GM18868 (cell line): ENCODE measurements at regions not wholly inside any gene's neighbourhood (a gene's known extent, or its start where the extent isn't known, plus 50 kb on each side); places are given as distances from the start of the nearest gene placed in this dataset.
"Not testable (repeated sequence)": the region's sequence is repeated elsewhere in the genome, so short reads cannot be mapped to it uniquely, and the experiment has no call there.

Experiments used
- ATAC-seq: cut with Tn5 transposase; IDR thresholded peaks from one replicate; pipeline ENCODE4 v1.9.1; 2021; ENCODE audit warnings: mild to moderate bottlenecking, moderate library complexity; ENCODE audit not compliant: unreplicated experiment

DNA sequence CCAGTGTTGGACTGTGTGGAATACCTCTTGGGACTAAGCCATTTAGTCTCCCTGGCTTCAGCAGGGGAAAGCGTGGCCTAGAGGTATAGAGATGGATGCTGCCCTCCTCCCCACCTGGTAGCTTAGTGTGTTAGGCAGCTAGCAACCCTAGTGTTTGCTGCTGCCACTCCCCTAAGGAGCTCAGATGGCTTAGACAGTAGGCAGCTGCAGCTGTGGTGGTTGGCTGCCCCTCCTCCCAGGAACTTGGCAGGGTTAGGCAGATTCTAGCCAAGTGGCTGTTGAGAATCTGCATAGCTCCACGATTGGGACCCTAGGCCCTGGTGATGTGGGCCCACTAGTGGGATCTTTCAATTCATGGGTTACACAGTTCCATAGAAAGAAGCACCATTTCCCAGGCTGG, 550.4 kb upstream of the CHAC2 start:
- ATAC-seq = no peak

DNA sequence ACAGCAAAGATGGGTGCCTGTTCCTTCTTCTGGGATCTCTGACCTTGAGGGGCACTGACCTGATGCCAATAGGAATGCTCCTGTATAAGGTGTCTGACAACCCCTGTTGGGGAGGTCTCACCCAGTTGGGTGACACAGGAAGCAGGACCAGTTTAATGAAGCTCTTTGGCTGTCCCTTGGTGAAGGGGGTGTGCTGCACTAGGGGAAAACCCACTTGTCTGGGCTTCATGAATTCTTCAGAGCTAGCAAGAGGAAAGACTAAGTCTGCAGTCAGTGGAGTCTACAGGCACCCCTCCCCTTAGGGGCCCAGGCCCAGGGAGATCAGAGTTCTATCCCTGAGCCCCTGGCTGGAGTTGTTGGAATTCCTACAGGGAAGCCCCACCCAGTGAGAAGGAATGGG, 550.8 kb upstream of the CHAC2 start:
- no peak for ATAC-seq

DNA sequence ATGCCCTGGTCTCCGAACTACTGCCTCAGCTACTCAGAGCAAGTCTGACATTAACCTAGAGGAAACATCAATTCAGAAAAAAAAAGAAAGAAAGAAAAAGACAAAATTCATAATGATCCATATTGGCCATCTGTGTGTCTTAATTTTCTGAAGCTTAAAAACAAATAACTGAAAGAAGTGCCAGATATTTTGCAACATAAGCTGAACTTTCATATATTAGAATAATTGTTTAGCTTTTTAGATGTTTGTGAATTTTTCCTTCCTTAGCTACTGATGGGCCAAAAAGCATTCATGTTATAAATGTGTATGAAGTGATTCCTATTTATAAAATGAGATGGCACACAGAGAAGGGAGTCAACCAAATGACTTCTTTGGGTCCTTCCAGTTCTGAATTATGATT, 555.0 kb upstream of the CHAC2 start:
- no peak for ATAC-seq

DNA sequence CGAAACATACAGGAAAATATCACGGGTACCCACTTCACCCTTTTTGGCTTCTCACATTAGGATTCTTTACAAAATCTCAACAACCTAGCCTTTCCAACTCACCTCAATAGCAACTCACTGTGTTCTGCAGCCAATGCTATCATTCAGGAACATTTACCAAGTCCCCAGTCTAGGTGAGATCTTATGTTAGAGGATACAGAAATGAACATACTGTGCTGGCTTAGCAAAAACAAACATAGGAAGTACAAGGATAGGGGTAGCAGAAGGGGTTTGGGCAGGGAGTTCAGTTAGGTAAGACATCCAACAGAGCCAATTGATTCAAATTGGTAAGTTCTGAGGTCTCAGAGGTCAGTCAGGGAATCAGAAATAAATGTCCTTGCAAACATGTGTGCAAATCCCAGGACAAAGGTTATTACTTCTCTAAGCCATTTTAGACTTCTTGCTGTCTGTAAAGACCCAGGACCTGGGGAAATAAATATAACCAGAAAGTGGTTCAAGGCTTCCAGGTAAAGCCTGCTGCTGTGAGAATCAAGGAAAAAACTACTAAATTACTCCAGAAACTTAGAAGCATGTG, 556.3 kb upstream of the CHAC2 start:
- no peak for ATAC-seq

DNA sequence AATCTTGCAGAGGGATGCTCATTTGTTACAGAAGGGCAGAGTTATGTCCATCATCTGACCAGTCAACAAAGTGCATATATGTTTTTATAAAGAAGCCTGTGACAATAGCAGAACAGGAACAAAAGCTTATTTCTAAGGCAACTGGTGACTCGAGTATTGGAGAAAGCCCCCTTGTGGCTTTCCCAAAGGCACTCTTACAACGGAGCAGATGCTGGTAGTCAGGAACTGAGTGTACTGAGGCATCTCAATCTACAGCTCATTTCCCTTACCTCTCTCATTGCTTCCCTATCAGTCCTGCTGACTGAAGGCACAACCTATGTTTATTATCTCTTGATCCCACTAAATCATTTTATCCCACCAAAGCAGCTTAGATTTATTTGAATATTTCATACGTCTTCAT, 557.1 kb upstream of the CHAC2 start:
- no peak for ATAC-seq

DNA sequence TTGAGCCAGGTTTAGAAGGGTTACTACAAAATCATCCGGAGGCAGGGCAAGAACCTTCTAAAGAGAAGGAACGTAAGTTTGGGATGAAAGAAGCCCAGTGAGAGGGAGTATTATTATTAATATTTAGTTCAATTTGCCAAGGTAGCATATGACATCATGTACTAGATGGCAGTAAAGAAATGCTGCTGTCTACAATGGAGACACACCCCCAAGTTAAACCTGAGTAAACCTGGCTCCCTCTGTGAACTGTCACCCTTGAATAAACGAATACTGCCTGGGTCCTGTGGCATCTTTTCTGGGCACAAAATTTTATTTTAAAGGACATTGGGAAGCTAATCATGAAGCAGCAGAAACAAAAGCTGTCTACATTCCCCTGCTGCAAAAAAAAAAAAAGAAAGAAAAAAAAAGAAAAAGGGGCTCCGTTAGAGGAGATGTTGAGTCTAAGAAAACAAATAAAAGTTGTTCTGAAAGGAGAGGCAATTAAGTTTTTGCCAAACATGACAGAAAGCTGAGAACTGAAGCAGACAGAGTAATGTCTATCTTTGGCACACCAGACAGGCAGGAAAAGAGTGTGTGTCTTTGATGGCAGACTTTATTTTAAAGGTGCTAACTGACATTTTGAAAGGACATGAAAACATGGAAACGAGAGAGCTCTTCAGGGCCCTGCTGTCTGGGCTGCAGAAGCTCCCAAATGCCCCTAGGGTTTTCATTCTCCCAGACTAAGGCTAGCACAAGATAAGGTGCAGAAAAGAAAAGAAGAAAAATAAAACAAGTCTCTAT, 557.7 kb upstream of the CHAC2 start:
- no peak for ATAC-seq

DNA sequence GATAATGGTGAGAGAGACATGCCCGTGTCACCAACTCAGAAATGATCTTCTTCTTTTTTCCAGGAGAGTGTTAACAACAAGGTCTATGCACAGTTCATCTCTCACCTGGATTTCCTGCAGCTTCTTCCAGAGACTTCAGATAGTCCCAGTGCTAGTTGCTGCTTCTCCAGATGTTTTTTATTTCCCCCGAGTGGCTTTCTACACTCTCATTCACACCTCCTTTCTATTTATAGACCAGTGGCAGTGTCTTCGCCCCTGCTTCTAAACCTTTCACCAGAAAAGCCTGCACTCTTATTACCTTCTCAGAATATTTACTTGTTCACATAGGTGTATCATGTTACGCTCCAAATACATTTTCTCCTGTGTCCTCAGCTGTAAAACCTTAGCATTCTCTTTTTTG, 558.8 kb upstream of the CHAC2 start:
- no peak for ATAC-seq

DNA sequence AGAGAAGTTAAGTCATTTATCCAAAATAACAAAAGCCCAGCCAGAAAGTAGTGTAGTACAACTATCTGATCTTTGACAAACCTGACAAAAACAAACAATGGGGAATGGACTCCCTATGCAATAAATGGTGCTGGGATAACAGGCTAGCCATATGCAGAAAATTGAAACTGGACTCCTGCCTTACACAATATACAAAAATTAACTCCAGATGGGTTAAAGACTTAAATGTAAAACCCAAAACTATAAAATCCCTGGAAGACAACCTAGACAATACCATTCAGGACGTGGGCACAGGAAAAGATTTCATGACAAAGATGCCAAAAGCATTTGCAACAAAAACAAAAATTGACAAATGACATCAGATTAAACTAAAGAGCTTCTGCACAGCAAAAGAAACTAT, 561.4 kb upstream of the CHAC2 start:
- not testable (repeated sequence) for ATAC-seq

DNA sequence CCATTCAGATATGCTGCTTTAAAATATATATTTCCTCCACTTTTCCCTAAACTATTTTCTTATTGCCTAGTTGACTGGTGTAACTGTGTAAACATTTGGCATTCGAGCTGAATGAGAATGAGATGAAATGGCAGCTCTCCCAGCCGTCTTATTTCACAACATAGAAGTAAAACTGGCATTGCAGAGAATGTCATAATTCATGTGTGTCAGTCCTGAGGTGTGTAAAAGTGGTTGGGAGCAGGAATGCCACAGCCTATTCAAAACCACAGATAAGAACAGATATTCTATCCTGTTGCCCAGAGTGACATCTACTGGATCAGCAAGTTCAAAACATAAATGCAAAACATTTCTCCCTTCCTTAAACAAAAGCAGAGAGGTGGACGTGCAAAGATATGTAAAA, 565.5 kb upstream of the CHAC2 start:
- no peak for ATAC-seq

DNA sequence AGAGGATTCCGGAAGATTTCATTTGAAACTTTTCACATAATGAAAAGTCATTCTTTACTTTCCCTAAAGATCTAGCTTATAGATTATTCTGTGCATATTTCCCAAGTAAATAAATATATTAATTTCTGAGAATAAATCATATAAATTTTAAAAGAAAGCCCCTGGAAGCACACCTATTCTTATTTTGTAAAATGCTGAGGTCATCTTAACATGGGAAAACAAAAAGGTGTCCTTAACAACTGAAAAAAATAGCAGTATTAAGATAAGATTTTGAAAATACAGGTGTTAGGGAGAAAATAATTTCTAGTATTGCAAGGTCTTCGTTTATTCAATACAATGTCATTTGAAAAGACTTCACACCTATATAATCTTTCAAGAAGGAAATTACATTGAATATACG, 567.5 kb upstream of the CHAC2 start:
- no peak for ATAC-seq

DNA sequence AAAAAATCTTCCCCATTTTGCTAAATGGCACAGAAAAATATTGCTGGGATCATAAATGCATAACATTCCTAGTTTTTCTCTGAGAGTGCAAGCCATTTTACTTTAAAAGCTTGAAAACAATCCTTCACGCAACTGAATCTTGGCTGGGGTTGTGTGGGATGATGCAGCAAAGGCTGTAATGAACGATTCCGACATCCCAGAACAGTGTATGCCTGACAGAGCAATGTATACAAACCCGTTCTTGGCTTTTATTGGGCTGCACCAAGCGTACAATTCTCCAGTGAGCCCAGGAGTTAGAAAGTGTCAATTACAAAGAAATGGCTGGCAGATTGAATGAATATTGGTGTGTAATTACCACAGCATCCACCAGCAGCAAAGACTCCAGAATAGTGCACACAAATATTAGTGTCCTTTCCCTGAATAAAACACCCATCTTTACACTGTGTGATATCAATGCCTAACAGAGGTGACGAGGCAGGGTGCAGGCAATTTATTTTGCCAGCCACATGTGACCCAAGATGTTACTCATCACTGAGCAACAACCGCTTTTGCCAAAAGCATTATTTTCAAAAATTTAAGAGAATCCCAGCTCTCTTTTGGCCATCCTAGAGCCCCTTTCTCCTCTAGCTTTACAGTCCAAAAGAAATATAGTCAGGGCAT, 578.6 kb upstream of the CHAC2 start:
- no peak for ATAC-seq

DNA sequence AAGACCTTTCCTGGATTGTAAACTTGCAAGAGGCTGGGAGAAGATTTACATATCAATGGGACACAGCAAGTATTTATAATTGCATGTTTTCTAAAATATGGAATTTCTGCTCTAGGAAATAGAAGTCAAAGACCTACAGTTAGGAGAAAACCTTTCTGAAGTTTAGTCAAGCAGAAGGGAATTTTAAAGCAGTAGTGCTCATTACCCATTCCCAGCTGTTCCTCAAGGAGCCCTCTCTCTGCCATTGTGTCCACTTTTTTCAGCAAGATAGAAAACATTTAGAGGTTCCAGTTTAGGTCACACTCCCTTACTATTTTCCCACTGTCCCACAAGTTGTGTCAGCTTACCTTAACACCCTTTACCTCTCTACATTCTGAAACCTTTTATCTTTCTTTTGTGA, 584.0 kb upstream of the CHAC2 start:
- ATAC-seq = no peak

DNA sequence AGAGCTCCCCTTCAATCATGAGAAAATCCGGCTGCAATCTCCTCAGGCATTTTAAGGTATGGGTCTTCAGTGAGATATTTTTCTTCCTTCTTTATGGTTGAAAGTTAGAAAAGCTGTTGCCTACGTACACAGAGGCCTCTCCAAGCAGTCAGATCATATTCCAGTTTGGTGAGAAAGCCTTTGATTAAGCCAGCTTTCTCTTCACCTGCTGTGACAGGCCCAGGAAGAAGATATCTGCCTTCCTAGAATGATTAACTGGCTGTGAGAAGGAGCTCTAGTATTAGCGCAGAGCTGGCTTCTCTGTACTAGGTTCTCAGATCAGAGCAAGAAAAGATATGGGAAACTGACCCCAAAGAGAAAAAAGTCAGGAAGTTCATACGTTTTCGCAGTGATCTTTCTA, 585.0 kb upstream of the CHAC2 start:
- no peak for ATAC-seq

DNA sequence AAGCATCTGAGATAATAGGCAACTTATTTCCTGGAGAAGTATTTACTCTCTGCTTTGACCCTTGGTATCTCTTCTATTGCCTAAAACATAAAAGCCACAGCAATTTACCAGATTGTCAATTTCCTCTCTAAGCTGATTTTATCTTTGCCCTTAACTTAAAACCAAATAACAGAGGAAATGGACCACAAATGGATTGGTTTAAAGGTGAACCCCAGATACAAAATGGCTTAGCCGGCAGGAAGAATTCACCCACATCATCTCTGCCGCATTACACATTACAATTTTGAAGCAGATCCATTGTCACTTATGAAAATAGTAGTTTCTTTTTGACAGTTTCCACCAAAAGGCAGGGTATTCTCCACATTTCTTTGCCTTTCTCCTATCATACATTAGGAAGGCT, 585.8 kb upstream of the CHAC2 start:
- no peak for ATAC-seq

DNA sequence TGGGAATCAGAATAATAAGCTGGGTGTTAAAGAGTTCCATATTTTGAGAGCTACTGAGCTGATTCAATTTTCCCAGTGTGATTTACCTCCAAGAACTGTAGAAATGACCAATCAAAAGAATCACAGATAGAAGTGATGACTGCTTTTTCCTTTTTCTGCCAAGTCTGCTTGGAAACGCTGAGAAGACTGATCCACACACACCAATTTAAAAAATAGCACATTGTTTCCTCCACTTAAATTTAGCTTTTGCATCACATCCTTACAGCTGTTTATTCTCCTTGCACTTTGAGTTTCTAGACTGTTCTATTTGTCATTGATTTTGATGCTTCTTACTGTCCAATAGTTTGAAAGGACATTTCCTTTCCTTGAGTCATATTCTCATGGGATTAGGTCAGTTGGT, 590.3 kb upstream of the CHAC2 start:
- no peak for ATAC-seq

DNA sequence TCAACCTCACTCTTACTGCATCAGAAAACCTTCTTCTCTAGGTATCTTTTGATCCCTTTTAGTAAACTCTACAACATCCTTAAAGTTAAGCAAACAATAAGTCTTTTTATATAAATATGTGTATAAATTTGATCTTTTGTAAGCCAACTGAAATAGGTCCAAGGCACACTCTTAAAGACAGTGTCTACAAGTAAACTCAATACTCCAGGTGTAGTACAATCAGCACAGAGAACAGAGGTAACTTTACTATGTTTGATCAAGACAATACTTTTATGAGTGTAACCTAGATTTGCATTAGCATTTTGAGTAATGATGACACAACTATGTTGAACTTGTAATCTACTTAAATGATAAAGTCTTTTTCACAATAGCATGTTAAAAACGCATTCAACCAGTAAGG, 593.1 kb upstream of the CHAC2 start:
- no peak for ATAC-seq

DNA sequence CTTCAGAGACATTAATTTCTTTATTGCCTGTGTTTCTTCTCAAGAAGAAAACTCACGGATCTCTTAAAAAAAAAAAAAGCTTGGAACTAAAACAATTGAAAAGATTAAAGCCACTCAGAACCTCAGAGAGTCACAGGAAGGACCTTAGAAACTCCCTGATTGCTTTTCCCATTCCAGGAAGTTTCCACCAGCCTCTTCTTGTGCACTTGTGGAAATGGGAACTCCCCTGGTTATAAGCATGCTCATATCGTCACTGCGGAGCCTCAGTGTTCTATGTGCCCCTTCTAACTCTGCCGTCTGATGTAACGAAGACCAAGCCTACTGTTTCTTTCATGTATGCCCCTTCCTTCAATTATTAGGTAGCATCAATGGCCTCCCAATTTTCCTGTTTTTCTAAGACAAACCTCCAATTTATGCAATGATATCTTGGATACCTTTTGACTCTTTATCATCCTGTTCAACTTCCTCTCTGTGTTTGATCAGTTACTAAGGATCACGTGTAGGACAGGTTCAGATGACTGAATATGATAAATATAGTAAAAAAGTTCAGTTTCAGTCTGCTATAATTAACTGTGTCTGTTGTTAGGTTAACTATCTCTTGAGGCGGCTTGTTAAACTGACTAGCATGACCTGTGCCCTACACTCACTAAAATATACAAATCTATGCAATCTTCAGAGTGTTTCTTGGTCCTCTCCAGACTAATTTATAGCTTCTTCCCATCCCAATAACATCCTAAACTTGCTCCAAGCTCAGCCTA, 593.7 kb upstream of the CHAC2 start:
- ATAC-seq = no peak

DNA sequence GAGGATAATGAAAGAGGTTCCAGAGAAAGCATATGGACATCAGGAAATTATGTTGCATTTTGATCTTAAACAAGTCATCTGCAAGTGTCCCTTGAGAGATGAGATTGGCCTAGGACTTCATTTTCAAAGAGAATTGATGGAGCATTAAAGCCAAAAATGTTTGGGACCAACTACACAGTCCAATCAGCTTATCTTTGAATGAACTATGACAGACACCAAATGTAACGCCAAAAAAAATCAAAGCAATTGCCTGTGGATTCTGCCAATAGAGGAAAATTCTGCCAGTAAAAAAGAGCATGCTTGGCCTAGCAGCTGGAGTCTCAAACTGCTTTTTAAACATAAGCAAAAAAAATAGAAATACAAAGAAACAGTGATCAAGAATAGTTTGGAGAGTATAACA, 594.5 kb upstream of the CHAC2 start:
- ATAC-seq = no peak

DNA sequence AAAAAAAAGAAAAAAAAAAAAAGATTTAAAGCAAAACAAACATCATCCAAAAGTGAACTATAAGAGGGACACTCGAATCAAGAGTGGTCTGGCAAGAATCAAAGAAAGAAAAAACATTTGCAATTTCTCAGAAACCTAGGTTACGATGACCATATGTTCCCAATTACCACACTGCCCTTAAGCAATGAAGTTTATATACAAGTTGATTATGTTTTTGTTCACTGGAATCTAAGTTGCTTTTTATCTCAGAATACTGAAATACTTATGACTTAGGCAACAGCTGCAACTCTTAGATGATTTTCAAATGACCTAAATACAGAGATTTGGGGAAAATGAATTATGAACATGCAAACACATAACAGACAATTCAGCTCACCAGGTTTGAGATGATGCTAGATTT, 597.1 kb upstream of the CHAC2 start:
- no peak for ATAC-seq

DNA sequence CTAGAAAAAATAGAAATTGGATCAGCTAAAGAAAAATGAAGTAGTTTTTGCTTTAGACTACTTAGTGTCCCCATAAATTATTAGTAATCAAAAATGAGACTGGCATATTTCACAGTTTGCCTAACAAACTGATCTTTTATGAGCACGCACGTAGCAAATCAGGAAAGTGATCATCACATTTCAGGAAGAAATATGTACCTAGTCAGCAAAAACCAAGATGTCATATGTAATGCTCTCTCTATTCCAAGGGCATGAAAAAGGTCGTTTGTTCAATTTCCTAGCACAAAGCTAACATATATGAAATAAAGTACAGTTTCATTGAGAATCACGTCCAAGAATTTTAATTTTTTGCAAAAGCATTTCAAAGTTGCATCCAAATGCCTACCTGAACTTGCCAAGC, 600.4 kb upstream of the CHAC2 start:
- no peak for ATAC-seq

DNA sequence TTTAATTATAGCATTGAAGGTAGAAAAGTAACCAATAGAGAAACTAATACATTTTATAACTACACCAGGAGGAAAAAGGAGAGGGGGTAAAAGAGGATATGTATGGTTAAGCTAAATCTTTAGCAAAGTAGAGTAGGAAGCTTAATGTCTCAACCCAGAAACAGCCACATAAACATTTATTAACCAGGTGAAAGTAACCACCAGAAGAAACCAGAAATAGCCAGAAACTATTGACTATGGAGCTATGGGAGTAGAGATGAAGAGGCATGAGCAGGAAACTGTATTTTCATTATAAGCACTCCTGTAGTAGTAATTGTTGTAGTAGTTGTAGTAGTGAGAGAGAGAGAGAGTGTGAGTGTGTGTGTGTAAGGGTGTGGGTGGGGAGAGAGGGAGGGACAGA, 617.5 kb upstream of the CHAC2 start:
- ATAC-seq = no peak

DNA sequence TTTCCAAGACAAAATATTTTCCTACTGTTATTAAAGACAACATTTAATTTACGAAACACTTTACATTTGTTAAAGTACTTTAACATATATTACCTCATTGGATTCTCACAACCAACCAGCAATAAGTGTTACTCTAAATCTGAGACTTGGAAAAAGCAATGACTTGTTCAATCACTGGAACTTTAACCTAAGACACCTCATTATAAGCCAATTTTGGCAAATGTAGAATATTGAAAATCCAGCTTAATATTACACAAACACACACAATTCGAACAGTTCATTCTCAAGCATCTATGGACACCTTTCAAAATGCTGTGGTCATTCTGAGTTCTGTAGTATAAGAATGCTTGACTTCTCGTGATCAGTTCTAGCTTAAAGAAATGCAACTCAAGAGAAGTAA, 619.4 kb upstream of the CHAC2 start:
- no peak for ATAC-seq
